Activated effector memory CD4-positive, alpha-beta T cell treated with Interleukin-2 at 50 U/mL for 16 hours (primary cell): ENCODE measurements at regions not wholly inside any gene's neighbourhood (a gene's known extent, or its start where the extent isn't known, plus 50 kb on each side); places are given as distances from the start of the nearest gene placed in this dataset.
"Not testable (repeated sequence)": the region's sequence is repeated elsewhere in the genome, so short reads cannot be mapped to it uniquely, and the experiment has no call there.

Experiments used
- DNase-seq: peaks from one replicate; pipeline ENCODE4 v3.0.0-alpha.2; 2020

DNA sequence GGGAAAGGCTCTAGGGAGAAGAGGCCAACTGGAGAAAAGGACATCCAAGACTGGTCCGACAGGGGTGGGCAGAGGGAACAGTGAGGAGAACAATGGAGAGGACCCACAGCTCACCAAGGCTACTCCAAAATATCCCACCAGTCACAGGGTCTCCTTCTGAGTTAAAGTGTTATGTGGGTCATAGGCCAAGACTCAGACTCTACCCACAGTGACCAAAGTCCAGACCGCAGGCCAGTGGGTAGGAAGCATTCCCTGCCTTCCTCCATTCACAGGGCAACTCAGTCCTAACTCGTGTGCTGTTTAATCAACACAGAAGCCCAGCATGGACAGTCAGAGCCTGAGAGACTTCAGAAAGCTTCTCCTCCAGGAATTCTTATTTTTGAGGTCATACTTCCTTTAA is 260.6 kb downstream of the SMAD2 start:
- DNase-seq: no peak

DNA sequence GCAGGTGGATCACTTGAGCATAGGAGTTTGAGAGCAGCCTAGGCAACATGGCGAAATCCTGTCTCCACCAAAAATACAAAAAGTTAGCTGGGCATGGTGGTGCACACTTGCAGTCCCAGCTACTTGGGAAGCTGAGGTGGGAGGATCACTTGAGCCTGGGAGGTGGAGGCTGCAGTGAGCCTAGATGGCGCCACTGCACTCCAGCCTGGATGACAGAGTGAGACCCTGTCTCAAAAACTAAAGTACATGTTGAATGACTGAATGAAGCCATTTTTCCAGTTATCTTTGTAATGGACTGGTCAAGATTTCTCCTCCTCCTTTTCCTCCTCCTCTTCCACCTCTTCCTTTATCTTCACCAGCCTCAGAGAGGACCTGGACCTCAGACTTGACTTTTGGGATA is 272.0 kb downstream of the SMAD2 start:
- no peak for DNase-seq

DNA sequence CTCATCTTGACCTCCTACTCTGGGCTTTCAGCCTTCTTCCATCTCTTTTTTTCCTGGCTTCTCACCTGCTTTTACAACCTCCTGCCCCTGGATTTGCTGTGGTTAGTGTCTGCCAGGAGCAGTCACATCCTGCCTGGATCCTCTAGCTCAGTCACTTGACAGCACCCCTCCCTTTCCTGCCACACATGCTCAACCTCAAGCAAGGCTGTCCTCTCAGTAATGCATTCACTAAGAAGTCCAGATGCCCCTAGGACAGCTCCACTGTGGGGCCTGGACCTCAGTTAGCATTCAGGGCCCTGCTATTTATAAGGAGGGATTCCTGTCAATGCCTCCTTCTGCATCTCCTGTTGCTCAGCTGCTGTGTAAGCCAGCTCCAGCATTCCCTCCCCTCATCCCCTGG is 275.5 kb downstream of the SMAD2 start:
- DNase-seq: no peak

DNA sequence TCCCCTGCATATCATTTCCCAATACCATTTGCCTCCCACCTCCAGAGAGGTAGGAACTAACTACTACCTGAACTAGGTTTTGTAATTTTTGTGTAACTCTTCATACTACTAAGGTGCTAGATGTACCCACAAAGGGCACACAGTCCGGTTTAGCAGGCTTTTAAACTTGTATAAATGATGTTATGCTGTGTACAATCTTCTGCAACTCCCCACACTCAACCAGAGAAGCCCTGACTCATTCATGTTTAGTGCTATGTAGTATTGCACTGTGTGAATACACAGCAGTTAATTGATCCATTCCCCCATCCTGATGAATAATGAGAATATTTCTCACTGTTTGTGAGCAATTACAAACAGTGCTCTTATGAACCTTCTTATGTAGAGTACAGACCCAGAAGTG is 285.6 kb downstream of the SMAD2 start:
- DNase-seq: no peak

DNA sequence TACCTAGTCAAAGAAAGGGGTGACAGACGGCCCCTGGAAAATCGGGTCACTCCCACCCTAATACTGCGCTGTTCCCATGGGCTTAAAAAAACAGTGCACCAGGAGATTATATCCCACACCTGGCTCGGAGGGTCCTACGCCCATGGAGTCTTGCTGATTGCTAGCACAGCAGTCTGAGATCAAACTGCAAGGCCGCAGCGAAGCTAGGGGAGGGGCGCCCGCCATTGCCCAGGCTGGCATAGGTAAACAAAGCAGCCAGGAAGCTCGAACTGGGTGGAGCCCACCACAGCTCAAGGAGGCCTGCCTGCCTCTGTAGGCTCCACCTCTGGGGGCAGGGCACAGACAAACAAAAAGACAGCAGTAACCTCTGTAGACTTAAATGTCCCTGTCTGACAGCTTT is 292.9 kb downstream of the SMAD2 start:
- DNase-seq: not testable (repeated sequence)

DNA sequence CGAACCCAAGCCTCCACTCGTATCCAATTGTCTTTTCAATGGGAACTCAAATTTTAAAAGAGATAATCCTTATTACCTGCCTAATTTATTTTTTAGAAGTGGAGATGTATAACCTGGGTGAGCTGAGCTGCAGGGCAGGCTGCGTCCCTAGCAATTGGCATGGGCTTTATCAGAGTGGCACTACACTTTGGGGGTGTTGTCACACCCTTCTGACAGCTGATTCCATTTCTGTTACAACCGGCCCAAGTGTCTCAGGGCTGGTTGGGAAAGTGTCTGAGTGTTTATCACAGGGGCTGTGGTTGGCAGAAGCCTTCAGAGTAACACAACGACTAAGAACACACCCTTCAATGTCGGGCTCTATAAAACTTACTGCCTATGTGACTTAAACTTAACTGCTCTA is 295.0 kb downstream of the SMAD2 start:
- no peak for DNase-seq

DNA sequence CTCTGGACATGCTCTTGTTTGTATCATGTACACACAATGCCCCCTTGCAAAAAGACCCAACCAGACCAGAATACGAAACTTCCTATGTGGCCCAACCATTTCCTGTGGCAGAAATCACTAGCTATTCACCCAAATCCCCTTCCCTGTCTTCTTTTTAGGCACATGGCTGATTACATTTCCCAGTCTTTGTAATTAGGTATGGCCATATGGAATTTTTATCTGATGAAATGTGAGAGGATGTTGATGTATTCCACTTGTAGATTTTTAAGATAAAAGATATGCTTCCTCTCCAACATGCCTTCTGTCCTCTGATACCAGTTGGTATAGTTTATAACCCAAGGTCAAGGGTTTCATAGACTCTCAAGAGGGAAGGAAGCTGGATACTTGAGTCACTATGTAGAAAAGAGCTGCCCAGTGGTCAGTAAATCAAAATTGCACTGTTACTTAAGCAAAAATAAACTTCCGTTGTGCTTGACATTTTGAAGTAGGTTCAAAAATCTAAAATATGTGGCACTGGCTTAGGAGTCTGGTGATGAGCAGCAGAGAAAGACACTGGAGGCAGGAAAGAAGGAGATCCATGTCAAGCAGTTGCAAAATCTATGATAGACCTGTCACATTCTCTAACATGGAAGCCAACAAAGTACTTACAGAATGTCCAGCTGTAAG is 297.4 kb downstream of the SMAD2 start:
- no peak for DNase-seq

DNA sequence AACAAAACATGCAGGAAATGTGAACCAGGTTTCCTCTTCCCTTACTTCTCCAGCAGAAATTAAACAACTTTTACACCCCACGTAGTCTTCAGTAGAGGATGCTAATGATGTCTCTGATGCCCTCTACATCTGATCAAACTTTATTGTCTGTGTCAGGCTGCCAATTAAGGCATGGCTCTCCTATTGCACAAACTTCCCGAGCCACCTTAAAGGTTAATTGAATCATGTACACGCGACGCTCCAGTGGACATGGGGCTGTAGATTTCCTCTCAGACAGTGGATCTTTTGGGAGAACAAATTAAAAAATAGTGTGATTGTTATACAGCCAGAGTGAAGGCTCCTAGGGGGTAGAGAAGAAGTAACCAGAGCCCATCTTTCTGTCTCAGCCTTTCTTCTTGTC is 301.6 kb downstream of the SMAD2 start:
- DNase-seq: no peak

DNA sequence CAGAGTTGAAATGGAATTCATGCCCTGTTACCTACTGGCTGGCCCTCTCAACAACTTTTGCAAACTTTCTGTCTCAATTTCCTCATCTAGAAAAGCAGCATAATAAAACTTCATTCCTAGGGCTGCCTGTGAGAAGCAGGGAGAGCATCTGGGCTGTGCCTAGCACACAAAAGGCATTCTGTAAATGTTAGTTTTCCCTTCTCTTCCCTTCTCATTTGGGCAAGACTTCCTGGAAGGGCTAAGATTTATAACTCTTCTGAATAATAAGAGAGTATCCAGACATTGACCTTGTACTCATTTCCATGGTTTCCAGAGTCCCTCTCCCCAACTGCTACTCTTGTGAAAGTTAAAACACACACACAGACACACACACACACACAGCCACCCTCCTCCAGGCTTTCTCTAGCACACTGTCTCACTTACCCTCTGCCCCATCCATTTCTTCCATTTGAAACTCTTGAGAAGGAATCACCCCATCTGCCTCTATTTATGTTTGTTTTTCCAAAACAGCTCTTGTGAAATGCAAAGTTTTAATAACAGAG is 302.1 kb downstream of the SMAD2 start:
- no peak for DNase-seq

DNA sequence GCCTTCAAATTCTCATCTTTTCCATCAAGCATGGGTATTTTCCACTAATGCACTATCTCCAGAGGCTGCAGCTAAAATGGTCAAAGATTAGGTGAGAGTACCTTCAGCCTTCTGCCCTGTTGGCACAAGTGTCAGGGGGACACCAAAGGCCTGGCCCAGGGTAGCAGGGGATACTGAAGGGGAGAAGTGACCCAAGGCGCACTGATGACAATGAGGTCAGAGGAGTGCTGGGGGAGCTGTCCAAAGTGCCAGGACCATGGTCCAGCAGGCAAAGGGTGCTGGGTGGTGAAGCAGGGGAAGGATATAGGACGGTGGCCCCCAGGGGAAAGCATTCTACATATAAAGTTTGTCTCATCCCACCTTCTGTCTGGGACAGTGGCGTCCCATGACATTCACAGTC is 303.4 kb downstream of the SMAD2 start:
- no peak for DNase-seq

DNA sequence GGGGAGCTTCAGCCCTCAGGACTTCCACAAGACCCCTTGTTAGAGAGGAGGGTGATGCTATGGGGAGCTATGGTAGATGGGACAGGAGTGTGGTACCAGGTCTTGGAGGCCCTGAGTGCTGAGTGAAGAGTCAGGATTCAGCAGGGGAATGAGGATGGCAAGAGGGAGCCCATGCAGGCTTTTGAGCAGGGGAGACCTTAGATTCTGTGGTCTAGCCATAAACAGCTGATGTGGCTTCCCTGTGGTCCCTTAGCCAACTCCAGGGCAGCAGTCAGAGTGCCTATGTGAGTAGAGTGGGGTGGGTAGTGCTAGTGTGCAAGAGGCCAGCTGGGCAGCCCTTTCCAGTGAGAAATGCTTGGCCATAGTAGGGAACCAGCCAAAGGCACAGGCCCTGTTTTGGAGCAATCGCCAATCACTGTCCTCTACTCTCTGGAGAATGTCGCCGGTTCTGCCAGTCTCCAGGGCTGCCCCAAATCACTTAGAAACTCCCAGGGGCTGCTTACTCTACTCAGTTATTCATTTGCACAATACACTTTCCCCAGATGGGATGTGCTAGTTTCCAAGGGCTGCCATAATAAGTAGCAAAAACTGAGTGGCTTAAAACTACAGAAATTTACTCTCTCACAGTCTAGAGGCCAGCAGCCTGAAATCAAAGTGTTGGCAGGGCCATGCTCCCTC is 310.5 kb downstream of the SMAD2 start:
- DNase-seq: no peak

DNA sequence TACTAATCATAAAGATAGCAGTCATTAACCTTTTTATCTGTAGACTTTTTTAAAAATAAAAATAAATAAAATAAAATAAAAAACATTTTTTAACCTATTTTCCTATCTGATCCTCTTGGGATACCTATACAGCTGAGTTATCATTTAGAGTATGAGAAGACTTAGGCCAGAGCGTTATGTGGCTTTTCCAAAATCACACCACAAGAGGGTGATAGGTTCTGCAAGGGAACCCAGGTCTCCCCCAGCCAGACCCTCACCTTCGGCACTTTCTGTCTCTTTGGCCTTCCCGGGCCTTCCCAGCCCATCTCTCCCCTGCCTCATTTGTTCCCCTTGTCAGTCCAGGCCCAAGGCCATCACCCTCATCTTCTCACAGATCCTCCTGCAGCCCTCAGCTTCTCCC is 311.7 kb downstream of the SMAD2 start:
- DNase-seq: no peak

DNA sequence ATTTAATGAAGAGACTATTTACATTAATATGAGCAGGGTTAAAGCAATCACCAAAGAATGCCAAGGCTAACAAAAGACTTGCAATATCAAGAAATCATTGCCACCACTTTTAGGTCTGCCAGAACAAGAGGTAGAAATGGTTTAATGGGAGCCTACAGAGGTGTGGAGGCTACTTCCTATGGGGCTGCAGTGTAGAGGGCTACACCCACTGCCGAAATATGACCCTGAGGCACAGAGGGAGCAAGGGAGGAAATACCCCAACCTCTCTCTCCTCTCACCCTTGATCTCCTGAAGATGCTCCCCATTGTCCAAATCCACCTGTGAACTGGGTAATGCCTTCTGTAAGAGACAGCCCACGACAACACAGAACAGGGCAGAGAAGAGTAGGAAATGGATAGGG is 315.4 kb downstream of the SMAD2 start:
- no peak for DNase-seq

DNA sequence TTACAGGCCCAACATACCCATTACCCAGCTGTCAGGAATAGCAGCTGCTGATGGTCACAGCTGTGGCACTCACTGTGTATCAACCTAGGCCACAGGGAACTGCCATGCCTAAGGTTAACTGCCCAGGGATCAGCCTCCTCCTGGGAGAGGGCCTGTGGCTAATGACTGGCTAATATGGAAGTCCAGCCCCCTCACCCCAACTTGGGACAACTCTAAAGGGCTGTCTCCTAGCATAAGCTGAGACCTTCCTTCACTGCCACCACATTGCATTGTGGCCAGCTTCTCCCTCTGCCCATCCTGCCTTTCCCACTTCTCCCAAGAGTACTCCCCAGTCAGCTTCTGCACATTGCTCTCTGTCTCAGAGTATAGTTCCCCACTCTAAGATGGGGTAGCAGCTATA is 316.5 kb downstream of the SMAD2 start:
- no peak for DNase-seq

DNA sequence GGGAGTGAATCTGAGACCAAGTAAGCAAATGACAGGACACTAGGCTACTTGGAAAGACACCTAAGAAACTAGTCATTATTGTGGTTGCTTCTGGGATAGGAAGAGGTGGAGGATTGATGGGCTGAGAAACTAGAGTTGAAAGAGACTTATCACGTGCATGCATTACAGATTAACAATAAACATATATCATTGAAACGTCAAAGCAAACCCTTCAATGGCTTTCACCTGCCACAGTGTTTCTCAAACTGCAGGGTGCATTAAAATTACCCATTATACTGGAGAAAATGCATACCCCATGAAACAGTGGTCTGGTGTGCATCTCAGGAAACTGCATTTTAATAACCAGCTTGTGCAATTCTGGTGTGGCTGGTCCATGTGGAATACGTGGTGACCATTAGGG is 318.8 kb downstream of the SMAD2 start:
- DNase-seq: no peak

DNA sequence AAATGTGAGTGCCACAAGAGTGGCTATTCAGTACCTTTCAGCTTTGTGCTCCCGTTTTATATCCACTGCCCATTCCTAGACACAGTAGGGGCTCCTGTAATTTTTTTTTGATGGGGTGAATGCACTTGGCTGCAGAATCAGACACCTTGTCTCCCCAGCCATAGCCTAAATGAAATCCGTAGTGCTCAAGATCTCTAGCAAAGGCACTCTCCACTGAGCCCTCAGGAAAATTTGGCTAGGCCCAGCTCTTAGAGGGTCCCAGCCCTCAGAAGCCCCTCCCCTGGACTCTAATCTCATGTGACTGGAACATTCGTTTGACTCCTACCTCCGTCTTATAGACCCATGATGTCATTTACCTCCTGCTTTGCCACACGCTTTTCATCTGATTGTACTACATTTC is 323.9 kb downstream of the SMAD2 start:
- DNase-seq: no peak

DNA sequence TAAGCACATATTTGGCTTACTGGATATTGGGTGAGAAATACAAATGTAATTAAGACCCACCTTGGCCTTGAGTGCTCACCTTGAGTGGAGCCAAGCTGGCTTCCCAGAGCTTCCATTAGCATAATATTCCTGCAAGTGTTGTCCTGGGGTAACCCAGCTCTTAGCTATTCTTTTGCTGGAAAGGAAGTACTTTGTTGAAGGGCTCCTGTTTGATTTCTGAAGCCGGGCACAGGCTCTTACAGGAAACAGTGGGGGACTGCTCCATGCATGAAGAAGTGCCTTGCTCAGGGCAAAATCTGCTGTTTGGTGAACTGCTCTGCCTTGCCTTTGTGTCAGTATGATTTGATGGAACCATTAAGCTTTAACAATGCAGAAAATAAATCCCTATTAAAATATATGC is 325.4 kb downstream of the SMAD2 start:
- no peak for DNase-seq

DNA sequence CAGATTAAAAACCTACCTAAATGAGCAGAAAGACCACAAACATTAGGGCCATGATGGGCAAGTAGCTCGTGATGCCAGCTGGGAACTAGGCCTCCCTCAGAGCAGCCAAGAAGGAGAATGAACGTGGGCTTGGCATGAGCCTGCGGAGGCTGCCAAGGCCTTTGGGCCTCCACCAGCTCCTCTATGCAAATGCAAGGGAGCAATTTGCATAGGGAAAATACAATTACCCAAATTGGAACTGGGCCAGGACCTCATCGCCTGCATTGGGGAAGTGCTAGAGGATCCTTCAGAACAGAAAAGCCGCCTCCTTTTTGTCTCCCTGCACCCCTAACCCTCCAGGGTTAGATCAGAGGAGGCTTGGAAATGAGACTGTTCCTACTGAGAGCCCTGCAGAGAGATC is 326.4 kb downstream of the SMAD2 start:
- DNase-seq: no peak

DNA sequence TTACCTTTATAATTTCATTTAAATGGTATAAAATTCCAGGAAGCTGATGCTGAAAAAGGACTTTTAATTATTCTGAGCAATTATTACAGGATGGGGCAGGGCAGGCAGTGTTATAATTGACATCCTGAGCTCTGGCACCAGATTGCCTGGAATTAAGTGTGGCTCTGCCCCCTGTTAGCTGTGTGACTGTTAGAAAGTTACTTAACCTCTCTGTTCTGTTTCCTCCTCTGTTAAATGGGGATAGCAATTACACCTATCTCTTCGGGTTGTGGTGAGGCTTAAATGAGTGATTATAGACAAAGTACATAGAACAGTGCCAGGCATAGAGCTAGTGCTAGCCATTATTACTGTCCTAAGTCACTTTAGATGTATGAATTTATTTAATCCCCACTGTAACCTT is 327.3 kb downstream of the SMAD2 start:
- no peak for DNase-seq

DNA sequence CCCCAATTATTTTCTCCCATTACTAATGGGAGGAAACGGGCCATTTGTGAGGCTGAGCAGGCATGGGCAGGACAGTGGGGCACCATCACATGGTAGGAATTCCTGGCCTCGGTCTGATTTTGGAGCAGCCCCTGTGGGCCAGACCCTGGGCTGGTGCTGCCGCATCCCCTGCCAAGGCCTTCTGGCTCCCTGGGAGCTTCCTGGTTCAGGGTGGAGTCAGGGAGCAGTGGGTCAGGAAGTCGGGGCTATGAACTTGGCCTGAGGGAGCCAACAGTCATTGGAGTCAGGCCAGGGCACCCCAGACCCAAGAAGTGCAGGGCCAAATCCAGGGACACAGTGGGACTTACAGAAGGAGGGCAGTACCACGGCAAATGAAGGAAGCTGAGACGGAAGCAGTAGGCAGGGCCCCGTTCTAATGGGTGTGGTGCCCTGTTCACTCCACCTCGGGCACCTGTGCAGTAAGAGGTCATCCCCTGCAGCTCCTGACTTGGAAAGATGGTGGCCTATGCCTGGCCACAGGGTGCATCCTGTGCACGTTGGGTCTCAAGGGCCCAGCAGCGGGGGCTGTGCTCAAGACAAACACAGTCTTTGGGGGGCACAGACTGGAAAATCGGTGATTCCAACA is 328.1 kb downstream of the SMAD2 start:
- DNase-seq: no peak

DNA sequence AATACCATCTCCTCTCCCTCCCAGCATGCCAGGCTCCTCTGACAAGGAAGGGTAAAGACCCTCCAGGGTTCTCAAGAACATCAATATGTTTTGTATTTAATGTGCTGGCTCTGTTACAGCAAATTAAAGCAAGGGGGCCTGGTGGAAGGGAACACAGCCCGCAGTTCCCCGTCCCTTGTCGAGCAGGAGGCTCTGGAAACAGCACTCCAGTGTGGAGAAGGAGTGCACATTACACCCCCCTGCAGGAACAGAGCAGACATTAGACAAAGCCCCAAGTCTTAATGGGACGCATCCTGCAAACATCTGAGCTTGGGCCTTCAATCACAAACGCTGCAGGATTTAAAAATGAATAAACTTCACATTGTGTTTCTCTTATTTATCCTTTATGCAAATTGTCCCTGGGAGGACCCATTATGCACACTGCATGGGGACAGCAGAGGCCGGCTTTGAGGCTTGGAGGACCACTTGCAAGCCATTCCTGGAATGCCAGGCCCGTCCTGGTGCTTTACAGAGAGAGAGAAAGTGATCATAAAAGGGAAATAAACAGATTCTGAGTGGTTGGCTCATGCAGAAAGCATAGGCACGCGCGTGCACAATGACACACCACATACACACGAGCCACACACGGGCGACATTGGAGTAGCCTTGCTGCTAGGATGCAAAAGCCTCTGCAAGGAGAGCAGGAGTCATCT is 328.7 kb downstream of the SMAD2 start:
- no peak for DNase-seq

DNA sequence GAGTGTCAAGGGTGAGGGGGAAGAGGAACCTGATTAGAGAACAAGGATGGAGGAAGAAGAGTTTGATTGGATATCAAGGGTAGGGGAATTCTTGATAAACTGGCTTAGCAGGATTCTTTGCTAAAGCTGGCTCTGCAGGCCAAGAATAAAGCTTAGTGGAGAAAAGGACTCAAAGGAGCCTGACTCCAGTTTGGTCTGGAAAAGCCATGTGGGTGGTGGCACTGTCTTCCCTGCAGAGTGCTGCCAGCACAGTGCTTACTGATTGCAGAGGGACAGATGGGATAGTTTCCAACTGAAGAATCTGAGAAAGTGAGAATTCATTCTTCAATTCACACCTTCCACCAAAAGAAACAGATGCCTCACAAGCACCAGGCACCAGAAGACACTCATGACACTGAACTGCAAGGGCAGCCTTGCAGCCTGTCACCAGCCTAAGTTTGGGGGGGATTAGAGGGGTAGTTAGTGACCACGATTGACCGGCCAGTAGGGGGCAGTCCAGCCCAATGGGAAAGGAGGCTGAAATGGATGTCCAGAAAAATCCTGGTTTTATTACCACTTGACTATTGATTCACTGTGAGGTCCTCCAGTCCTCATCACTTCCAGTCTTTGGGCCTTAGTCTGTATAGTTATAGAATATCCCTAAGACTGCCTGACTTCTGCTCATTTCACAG is 334.5 kb downstream of the SMAD2 start:
- no peak for DNase-seq

DNA sequence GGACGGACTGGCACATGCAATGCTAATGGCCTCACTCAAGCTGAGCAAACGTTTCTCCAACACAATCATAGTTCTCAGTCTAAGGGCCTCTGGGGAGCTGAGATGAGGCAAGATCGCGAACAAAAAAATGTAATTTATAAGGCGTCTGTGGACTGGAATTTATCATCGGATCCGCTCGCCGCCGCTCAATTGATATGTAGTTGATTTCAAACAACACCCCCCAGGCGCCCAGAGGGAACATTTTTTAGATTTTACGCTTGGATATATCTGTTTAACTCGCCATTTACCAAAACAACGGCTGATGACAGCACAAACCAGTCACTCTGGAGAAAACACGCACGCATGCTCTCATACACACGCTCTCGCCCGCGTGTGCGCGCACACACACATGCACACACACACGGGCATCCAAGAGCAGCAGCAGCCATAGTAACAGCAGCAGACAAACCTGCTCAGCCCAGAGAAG is 335.8 kb downstream of the SMAD2 start:
- no peak for DNase-seq
